ENCODE measurements at regions not wholly inside any gene's neighbourhood (a gene's known extent, or its start where the extent isn't known, plus 50 kb on each side); places are given as distances from the start of the nearest gene placed in this dataset.

DNA sequence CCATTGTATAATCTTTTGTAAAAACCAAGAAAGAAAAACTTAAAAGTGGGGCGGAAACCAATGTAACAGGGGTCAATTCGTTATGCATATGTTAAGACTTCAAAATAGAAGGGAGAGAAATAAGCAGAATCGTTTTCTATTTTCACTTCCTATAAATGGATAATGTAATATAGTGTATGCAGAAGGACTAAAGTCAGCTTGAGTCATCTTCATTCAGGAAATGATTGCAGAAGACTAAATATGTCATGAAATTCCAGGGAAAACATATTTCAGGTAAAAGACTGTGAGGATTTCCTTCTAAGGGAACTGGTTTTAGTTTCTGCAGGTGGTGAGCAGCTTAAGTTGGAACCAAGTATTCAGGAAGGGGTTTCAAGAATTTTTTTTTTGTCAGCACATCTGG is 753.3 kb downstream of the IRX1 start:
- no peak overlapping the region for H3K4me3 ChIP-seq (ENCODE audit: low read length)
- H3K36me3 ChIP-seq (ENCODE audit: insufficient read depth, low read depth, low read length): no peaks in the 10 kb centered on the region
- H3K27ac ChIP-seq (ENCODE audit: low read length): no peak overlapping the region
- no peaks in the 10 kb centered on the region for H3K4me1 ChIP-seq (ENCODE audit: insufficient read depth, low read length)
- 0 out of 2 replicates have a peak, but pooled peaks cover 5% of the 10 kb centered on the region for H3K9me3 ChIP-seq (ENCODE audit: insufficient read depth, low read depth, low read length)
- H3K27me3 ChIP-seq (ENCODE audit: insufficient read depth, low read length): no peaks in the 10 kb centered on the region
- no peak overlapping the region for H3K9ac ChIP-seq (ENCODE audit: low read depth, low read length)

DNA sequence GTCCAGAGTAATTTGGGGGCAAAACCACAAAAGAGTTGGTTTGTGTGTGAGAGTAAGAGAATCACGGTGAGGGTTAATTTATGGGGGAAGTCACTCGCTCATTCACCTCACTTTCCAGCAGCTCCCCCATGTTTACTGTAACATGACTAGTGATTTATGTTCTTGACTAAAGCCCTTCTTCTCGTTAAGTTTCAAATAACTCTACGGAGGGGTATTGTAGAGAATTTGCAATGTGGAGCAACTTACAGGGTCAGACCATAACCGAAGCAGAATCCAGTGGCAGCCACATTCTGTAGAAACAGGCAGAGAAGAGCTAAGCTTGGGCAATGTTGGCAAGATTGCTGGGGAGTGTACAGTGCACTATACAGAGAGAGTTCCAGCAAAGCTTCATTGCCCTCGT is 760.6 kb downstream of the IRX1 start:
- Histone ChIP-seq H3K9ac (ENCODE audit: low read depth, low read length) (no peak overlapping the region), H3K27me3 (ENCODE audit: insufficient read depth, low read length) (no peaks in the 10 kb centered on the region), H3K27ac (ENCODE audit: low read length) (no peak overlapping the region), H3K4me3 (ENCODE audit: low read length) (no peak overlapping the region), H3K36me3 (ENCODE audit: insufficient read depth, low read depth, low read length) (no peaks in the 10 kb centered on the region), H3K4me1 (ENCODE audit: insufficient read depth, low read length) (no peaks in the 10 kb centered on the region), H3K9me3 (ENCODE audit: insufficient read depth, low read depth, low read length) (0 out of 2 replicates have a peak, but pooled peaks cover 5% of the 10 kb centered on the region)

DNA sequence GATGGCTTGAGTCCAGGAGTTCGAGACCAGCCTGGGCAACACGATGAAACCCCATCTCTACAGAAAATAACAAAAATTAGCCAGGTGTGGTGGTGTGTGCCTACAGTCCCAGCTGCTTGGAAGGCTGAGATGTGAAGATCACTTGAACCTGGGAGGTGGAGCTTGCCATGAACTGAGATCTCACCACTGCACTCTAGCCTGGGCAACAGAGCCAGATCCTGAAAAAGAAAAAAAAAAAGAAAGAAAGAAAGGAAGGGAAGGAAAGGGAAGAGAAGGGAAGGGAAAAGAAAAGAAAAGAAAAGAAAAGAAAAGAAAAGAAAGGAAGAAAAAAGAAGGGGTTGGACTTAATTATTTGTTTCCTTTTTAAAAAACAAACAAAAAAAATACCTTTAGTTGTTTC is 764.2 kb downstream of the IRX1 start:
- Histone ChIP-seq H3K4me1 (ENCODE audit: insufficient read depth, low read length) (no peaks in the 10 kb centered on the region), H3K27ac (ENCODE audit: low read length) (no peak overlapping the region), H3K9me3 (ENCODE audit: insufficient read depth, low read depth, low read length) (no peaks in the 10 kb centered on the region), H3K27me3 (ENCODE audit: insufficient read depth, low read length) (no peaks in the 10 kb centered on the region), H3K36me3 (ENCODE audit: insufficient read depth, low read depth, low read length) (no peaks in the 10 kb centered on the region), H3K9ac (ENCODE audit: low read depth, low read length) (no peak overlapping the region), H3K4me3 (ENCODE audit: low read length) (no peak overlapping the region)

DNA sequence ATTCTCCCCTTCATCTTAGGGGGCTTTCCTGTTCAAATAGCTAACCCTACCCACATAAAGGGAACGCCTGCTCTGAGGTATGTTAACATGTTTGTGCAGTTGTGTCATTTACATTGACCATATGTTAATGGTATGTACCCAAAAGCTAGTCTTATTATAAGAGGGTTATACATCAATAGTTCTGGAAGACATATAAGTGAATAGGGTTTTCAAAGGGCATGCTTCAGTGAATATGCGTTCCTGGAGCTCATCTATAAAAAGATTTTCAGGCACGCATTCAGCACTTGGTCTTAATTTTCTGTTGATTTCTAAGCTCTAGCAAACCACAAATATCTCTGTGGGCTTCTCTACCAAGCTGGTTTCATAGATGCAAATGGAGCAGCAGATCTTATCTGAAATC is 766.1 kb downstream of the IRX1 start:
- Histone ChIP-seq H3K4me1 (ENCODE audit: insufficient read depth, low read length) (no peaks in the 10 kb centered on the region), H3K4me3 (ENCODE audit: low read length) (no peak overlapping the region), H3K27ac (ENCODE audit: low read length) (no peak overlapping the region), H3K36me3 (ENCODE audit: insufficient read depth, low read depth, low read length) (no peaks in the 10 kb centered on the region), H3K27me3 (ENCODE audit: insufficient read depth, low read length) (no peaks in the 10 kb centered on the region), H3K9ac (ENCODE audit: low read depth, low read length) (no peak overlapping the region), H3K9me3 (ENCODE audit: insufficient read depth, low read depth, low read length) (no peaks in the 10 kb centered on the region)

DNA sequence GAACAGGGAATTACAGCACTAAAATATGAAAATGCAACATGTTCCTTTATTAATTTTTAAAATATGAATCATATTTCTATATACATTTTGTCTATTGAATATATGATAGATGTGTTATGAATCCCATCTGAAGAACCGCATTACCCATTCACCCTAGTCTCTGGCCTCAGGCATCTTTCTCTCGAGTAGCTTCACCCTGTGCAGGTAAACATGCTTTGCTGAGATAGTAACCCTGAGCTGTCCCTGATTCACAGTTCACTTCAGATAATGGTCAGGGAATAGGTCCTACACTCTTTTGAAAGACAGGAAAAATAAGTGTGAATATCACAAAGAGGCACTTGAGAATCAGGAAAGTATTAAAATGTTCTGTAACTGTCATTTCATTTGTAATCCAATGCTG is 766.8 kb downstream of the IRX1 start:
- Histone ChIP-seq H3K4me1 (ENCODE audit: insufficient read depth, low read length) (no peaks in the 10 kb centered on the region), H3K36me3 (ENCODE audit: insufficient read depth, low read depth, low read length) (no peaks in the 10 kb centered on the region), H3K9me3 (ENCODE audit: insufficient read depth, low read depth, low read length) (no peaks in the 10 kb centered on the region), H3K4me3 (ENCODE audit: low read length) (no peak overlapping the region), H3K27me3 (ENCODE audit: insufficient read depth, low read length) (no peaks in the 10 kb centered on the region), H3K9ac (ENCODE audit: low read depth, low read length) (no peak overlapping the region), H3K27ac (ENCODE audit: low read length) (no peak overlapping the region)

DNA sequence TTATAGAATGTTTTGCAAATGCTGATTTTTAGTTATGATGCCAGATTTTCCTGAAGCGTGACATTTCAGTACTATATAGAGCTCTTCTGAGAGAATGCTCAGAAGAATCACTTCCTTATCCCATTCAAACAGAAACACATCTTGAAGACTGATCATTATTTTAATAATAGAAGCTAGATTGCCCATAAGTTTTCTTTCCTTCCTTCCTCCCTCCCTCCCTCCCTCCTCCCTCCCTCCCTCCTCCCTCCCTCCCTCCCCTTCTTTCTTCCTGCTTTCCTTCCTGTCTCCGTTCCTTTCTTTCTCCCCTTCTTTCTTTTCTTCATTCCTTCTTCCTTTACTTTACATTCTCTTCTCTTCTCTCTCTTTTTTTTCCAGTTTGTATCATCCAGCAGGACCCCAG is 767.4 kb downstream of the IRX1 start:
- Histone ChIP-seq H3K9me3 (ENCODE audit: insufficient read depth, low read depth, low read length) (no peaks in the 10 kb centered on the region), H3K4me3 (ENCODE audit: low read length) (no peak overlapping the region), H3K4me1 (ENCODE audit: insufficient read depth, low read length) (no peaks in the 10 kb centered on the region)

DNA sequence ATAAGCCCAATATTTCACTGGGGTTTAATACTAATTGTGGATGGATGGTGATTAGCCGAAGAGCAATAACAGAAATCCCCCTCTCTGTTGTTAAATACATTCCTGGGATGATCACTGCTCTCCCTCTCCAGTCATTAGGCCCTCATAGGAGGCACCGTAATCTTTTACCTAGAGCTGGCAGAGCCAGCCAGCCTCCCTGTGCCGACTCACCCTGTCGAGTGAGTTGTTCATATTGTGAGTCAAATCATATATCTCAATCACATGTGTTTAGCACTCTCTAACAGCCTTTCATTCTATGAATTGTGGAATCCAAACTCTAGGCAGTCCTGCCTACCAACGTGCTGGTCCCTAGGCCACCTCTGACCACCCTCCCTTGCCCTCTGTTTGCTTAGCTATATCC is 771.0 kb downstream of the IRX1 start:
- Histone ChIP-seq H3K27me3 (ENCODE audit: insufficient read depth, low read length) (no peaks in the 10 kb centered on the region), H3K9ac (ENCODE audit: low read depth, low read length) (no peak overlapping the region), H3K4me3 (ENCODE audit: low read length) (no peak overlapping the region), H3K9me3 (ENCODE audit: insufficient read depth, low read depth, low read length) (no peaks in the 10 kb centered on the region), H3K36me3 (ENCODE audit: insufficient read depth, low read depth, low read length) (no peaks in the 10 kb centered on the region), H3K4me1 (ENCODE audit: insufficient read depth, low read length) (no peaks in the 10 kb centered on the region), H3K27ac (ENCODE audit: low read length) (no peak overlapping the region)

More for the DNA sequence above, 767.4 kb downstream of the IRX1 start:
- no peaks in the 10 kb centered on the region for H3K36me3 ChIP-seq (ENCODE audit: insufficient read depth, low read depth, low read length)
- H3K27me3 ChIP-seq (ENCODE audit: insufficient read depth, low read length): no peaks in the 10 kb centered on the region
- H3K9ac ChIP-seq (ENCODE audit: low read depth, low read length): no peak overlapping the region
- no peak overlapping the region for H3K27ac ChIP-seq (ENCODE audit: low read length)

DNA sequence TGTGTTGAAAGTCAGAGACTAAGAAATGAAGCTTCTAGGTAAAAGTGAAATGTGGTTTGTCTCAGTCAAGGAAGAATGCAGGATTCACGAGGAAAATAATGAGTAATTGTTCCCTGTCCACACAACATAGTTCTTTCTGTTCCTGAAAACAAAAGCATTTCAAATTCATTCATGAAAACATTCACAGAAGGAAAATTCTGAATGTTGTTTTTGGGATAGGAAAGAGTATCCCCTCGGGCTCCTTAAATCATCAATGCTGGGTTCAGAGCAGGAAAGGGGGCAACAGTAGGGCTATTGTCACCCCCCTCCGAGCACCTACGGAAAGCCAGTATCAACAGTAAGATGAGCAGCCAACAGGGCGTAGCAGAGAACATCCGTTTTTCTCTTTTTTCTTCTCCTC is 769.9 kb upstream of the ADAMTS16 start:
- no peak overlapping the region for H3K9ac ChIP-seq (ENCODE audit: low read depth, low read length)
- H3K27ac ChIP-seq (ENCODE audit: low read length): no peak overlapping the region
- no peak overlapping the region for H3K4me3 ChIP-seq (ENCODE audit: low read length)
- no peaks in the 10 kb centered on the region for H3K36me3 ChIP-seq (ENCODE audit: insufficient read depth, low read depth, low read length)
- no peaks in the 10 kb centered on the region for H3K9me3 ChIP-seq (ENCODE audit: insufficient read depth, low read depth, low read length)
- H3K27me3 ChIP-seq (ENCODE audit: insufficient read depth, low read length): no peaks in the 10 kb centered on the region
- H3K4me1 ChIP-seq (ENCODE audit: insufficient read depth, low read length): no peaks in the 10 kb centered on the region

DNA sequence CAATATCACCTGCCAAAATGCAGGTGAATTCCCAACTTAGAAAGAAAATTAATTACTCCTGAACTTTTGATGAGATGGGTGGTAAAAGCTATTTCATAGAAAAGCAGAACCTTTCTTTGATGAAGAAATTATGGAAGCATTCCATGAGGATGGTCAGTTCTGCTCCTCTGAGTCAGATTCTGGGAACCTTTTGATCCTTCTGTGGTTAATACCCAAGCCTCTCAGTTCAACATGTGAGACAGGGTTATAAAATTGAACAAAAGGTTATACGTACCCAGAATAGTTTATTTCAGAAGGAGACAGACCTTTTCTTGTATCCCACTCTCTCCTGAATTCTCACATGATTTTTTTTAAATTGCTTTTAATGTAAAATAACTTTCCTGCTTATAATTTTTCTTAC is 767.6 kb upstream of the ADAMTS16 start:
- Histone ChIP-seq H3K9ac (ENCODE audit: low read depth, low read length) (no peak overlapping the region), H3K9me3 (ENCODE audit: insufficient read depth, low read depth, low read length) (no peaks in the 10 kb centered on the region), H3K4me3 (ENCODE audit: low read length) (no peak overlapping the region), H3K4me1 (ENCODE audit: insufficient read depth, low read length) (no peaks in the 10 kb centered on the region), H3K27me3 (ENCODE audit: insufficient read depth, low read length) (no peaks in the 10 kb centered on the region), H3K27ac (ENCODE audit: low read length) (no peak overlapping the region), H3K36me3 (ENCODE audit: insufficient read depth, low read depth, low read length) (no peaks in the 10 kb centered on the region)

DNA sequence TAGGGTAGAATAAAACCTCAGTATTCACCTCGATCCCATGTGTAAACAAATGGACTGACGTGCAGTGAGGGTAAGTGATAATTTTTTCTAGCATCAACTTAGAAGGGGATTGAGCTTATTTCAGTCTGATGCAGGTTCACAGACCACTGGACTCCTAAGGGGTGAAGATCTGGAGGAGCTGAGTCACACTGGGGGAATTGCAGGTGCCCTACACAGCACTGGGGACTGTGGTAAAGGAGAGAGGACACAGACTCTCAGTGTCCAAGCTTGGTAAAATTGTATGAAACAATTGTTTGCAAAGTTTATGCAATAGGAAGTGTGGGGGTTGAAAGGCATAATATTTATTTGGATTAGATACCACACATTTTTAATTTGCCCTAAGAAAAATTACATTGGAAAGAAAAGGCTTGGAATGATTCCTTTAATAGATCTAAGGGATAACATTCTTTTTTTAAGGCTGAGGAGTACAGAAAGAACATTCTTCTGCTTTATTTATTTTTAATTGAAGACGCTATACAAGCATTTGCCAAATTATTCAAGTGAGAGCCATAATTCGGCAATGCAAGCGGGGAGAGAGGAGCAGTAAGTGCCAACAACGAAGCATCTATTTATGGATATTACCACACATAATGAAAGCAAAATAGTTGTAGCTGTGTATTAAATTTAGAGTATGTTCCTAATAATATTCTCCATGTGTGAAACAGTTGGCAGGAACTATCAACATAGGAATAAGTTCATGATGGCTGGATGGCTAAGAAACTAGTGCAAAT is 766.9 kb upstream of the ADAMTS16 start:
- Histone ChIP-seq H3K36me3 (ENCODE audit: insufficient read depth, low read depth, low read length) (no peaks in the 10 kb centered on the region), H3K9me3 (ENCODE audit: insufficient read depth, low read depth, low read length) (no peaks in the 10 kb centered on the region), H3K4me1 (ENCODE audit: insufficient read depth, low read length) (no peaks in the 10 kb centered on the region), H3K9ac (ENCODE audit: low read depth, low read length) (no peak overlapping the region), H3K27ac (ENCODE audit: low read length) (no peak overlapping the region), H3K4me3 (ENCODE audit: low read length) (no peak overlapping the region), H3K27me3 (ENCODE audit: insufficient read depth, low read length) (no peaks in the 10 kb centered on the region)

DNA sequence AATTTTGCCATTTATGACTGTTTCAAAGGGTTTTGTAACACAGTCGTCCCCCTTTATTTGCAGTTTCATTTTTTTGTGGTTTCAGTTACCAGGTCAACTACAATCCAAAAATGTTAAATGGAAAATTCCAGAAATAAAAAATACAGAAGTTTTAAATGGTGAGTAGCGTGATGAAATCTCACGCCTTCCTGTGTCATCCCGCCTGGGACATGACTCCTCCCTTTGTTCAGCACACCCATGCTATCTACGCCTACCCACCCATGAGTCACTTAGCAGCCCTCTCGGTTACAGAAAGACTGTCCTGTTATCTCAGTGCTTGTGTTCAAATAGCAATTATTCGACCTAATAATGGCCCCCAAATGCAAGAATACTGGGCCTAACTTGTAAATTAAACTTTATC is 765.3 kb upstream of the ADAMTS16 start:
- Histone ChIP-seq H3K9ac (ENCODE audit: low read depth, low read length) (no peak overlapping the region), H3K4me3 (ENCODE audit: low read length) (no peak overlapping the region), H3K36me3 (ENCODE audit: insufficient read depth, low read depth, low read length) (no peaks in the 10 kb centered on the region), H3K27ac (ENCODE audit: low read length) (no peak overlapping the region), H3K27me3 (ENCODE audit: insufficient read depth, low read length) (no peaks in the 10 kb centered on the region), H3K9me3 (ENCODE audit: insufficient read depth, low read depth, low read length) (no peaks in the 10 kb centered on the region), H3K4me1 (ENCODE audit: insufficient read depth, low read length) (no peaks in the 10 kb centered on the region)

DNA sequence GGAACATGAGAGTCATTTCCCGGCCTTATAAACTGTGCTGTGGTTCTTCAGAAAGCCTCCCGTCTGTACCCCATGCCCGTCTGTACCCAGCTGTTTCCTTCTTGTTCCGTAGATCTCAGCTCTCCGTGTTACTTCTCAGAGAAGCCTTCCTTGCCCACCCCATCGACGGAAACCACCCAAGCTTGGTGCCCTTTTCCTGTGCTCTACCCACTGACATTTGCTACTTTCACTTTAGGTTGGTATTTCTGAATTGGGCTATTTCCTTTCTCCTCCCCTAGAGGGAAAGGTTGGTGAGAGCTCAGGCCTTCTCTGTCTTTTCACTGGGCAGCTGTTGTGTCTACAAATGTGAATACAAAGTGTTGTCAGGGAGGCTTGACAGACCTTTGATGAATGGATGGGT is 764.5 kb upstream of the ADAMTS16 start:
- H3K27ac ChIP-seq (ENCODE audit: low read length): no peak overlapping the region
- H3K36me3 ChIP-seq (ENCODE audit: insufficient read depth, low read depth, low read length): no peaks in the 10 kb centered on the region
- H3K9ac ChIP-seq (ENCODE audit: low read depth, low read length): no peak overlapping the region
- H3K4me3 ChIP-seq (ENCODE audit: low read length): no peak overlapping the region
- no peaks in the 10 kb centered on the region for H3K27me3 ChIP-seq (ENCODE audit: insufficient read depth, low read length)
- no peaks in the 10 kb centered on the region for H3K9me3 ChIP-seq (ENCODE audit: insufficient read depth, low read depth, low read length)
- no peaks in the 10 kb centered on the region for H3K4me1 ChIP-seq (ENCODE audit: insufficient read depth, low read length)

Data from iPS-20b (cell line).